ENCODE measurements at regions not wholly inside any gene's neighbourhood (a gene's known extent, or its start where the extent isn't known, plus 50 kb on each side); places are given as distances from the start of the nearest gene placed in this dataset.

DNA sequence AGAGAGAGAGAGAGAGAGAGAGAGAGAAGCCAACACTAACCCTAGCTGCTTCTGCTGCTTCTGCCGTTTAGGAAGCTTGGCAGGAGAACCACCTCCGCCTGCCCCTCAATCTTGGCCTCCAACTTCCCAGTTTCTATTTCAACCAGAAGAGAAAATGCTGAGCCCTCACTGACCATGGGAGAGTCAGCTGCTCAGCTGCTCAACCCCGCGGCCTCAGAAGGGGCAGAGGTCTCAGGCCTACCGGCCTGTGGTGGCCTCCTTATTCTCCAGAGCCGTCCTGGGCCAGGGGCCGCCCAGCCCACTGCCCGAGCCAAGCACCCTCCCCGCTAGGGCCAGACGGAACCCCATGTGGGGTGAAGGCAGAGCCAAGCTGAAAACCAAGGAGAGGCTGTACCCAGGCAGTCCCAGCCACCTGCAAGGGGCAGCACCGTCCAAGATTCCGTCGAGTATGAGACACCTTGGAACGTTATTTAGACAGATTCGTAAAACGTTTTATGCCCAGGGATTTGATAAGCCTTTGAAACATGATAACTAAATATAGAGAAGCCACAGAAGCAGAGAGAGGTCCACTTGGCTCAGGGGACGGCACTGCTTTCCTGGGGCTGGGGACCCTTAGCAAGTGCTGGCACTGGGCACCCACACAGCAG, 116.6 kb downstream of the DLL1 start:
- H3K9me3 ChIP-seq (ENCODE audit: control insufficient read depth in 2 of 2, insufficient read depth in 1 of 2, low read depth in 1 of 2, low read length in 1 of 2): peaks cover 0 to 22% of the 10 kb centered on the region in 2 donors
- H3K4me1 ChIP-seq (ENCODE audit: control insufficient read depth in 3 of 3, insufficient read depth in 2 of 3, low read depth in 1 of 3, low read length in 2 of 3): no peaks in the 10 kb centered on the region
- DNase-seq (no peak), FAIRE-seq (no peak)
- peaks cover 0 to 3% (median 0%) of the 10 kb centered on the region in 3 donors for H3K27me3 ChIP-seq (ENCODE audit: control insufficient read depth in 3 of 3, insufficient read depth in 3 of 3, low read length in 3 of 3)
- no peak overlapping the region for H3K4me3 ChIP-seq (ENCODE audit: low read depth in 1 of 3, low read length in 3 of 3)
- H3K36me3 ChIP-seq (ENCODE audit: control insufficient read depth in 3 of 3, insufficient read depth in 2 of 3, low read depth in 1 of 3, low read length in 3 of 3): no peaks in the 10 kb centered on the region
- H3K27ac ChIP-seq (ENCODE audit: low read depth in 1 of 3, low read length in 2 of 3): peak overlapping the region in 1 of 3 donors; percentile 15
- WGBS, 3 donors: 63 to 73% (median 68%) methylated on average over 17 of the region's 17 CpGs

DNA sequence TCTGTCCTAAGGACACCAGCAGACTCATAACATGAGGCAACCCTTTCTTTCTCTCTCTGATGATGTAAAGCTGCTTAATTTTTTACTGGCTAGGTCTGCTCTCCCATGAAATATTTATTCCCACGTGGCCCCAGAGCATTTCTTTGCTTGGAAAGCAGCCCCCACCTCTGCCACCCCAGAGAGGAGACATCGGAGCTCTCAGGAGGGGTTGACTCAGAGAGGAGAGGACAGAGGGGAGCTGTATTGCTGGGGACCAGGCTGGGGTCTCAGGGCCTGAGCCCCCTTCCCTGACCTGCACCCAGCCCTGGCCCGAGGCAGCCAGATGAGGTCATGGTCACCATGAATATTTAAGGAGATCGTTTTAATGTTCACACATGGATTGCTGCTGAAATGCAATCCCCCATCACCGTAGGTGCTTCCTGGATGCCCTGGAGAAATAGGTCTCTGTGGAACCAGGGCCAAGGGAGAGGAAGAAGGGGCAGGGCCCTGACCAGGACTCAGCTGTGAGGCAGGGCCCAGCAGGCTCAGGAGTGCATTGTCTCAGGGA, 117.5 kb downstream of the DLL1 start:
- DNase-seq (no peak), FAIRE-seq (no peak)
- Histone ChIP-seq H3K27ac (ENCODE audit: low read depth in 1 of 3, low read length in 2 of 3) (no peak overlapping the region), H3K4me3 (ENCODE audit: low read depth in 1 of 3, low read length in 3 of 3) (no peak overlapping the region), H3K36me3 (ENCODE audit: control insufficient read depth in 3 of 3, insufficient read depth in 2 of 3, low read depth in 1 of 3, low read length in 3 of 3) (no peaks in the 10 kb centered on the region), H3K27me3 (ENCODE audit: control insufficient read depth in 3 of 3, insufficient read depth in 3 of 3, low read length in 3 of 3) (peaks cover 0 to 3% (median 0%) of the 10 kb centered on the region in 3 donors), H3K4me1 (ENCODE audit: control insufficient read depth in 3 of 3, insufficient read depth in 2 of 3, low read depth in 1 of 3, low read length in 2 of 3) (no peaks in the 10 kb centered on the region), H3K9me3 (ENCODE audit: control insufficient read depth in 2 of 2, insufficient read depth in 1 of 2, low read depth in 1 of 2, low read length in 1 of 2) (peaks cover 0 to 30% of the 10 kb centered on the region in 2 donors)
- WGBS, 3 donors: 65 to 71% (median 67%) methylated on average over 5 of the region's 5 CpGs

DNA sequence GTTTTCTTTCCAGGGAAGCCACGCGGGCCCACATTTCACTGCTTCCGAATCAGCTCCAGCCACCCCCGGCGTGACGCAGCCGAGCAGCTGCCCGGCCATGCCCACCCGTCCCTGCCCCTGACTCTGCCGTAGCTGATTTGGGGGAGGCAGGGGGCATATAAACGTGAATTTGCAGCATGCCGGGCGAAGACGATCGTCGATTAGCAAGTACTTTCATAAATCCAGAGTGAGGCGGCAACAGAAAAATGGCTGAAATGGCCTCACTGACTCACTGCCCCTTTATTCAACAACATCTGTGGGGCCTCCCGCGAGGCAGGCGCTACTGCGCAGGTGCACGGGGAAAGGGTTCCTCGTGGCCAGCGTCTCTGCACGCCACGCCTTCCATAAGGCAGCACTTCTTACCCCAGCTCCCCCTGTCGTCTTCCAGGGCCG, 118.0 kb downstream of the DLL1 start:
- peaks cover 0 to 36% of the 10 kb centered on the region in 2 donors for H3K9me3 ChIP-seq (ENCODE audit: control insufficient read depth in 2 of 2, insufficient read depth in 1 of 2, low read depth in 1 of 2, low read length in 1 of 2)
- no peak overlapping the region for H3K4me3 ChIP-seq (ENCODE audit: low read depth in 1 of 3, low read length in 3 of 3)
- H3K27ac ChIP-seq (ENCODE audit: low read depth in 1 of 3, low read length in 2 of 3): no peak overlapping the region
- H3K36me3 ChIP-seq (ENCODE audit: control insufficient read depth in 3 of 3, insufficient read depth in 2 of 3, low read depth in 1 of 3, low read length in 3 of 3): no peaks in the 10 kb centered on the region
- H3K4me1 ChIP-seq (ENCODE audit: control insufficient read depth in 3 of 3, insufficient read depth in 2 of 3, low read depth in 1 of 3, low read length in 2 of 3): no peaks in the 10 kb centered on the region
- WGBS, 3 donors: 89 to 95% (median 93%) methylated on average over 28 of the region's 28 CpGs
- FAIRE-seq (no peak), DNase-seq (no peak)
- peaks cover 0 to 3% (median 0%) of the 10 kb centered on the region in 3 donors for H3K27me3 ChIP-seq (ENCODE audit: control insufficient read depth in 3 of 3, insufficient read depth in 3 of 3, low read length in 3 of 3)

DNA sequence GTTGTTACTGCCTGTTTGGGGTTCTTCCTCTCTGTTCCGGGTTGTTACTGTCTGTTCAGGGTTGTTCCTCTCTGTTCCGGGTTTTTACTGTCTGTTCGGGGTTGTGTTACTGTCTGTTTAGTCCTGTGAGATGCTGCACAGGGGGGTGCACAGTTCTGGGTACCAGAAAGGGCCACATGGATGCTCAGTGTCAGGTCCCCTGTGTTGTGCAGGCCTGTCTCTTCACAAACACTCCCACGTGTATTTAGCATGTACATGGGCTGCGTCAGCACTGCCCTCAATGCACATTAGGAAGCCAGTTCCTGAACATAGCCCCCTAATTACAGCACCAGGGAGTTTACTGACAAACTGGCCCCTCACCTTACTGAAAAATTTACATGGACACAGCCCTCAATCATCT, 118.5 kb downstream of the DLL1 start:
- no peaks in the 10 kb centered on the region for H3K36me3 ChIP-seq (ENCODE audit: control insufficient read depth in 3 of 3, insufficient read depth in 2 of 3, low read depth in 1 of 3, low read length in 3 of 3)
- 66 to 72% (median 71%) methylated on average over 5 of the region's 5 CpGs for WGBS, 3 donors

DNA sequence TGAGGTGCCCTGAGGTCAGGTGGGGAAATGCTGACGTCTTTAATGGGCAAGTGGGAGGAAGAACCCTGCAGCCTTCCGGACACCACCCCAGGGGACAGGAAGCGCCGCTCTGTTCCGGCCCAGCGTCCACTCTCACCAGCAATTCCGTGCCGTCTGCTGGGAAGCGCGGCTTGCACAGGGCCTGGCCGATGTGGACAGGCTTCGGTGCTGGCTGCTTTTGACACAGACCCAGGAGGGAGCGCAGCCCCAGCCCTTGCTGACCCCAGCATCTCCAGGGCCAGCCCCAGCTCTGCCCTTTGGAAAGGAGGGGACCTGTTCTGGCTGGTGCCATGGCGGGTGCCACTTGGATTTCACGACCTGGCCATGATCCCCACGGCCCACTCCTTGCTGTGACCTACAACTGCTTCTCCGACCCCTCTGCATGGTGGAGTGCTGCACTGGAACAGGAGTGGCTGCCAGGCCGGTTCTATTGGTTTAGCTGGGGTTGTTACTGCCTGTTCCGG, 123.2 kb downstream of the DLL1 start:
- Histone ChIP-seq H3K36me3 (ENCODE audit: control insufficient read depth in 3 of 3, insufficient read depth in 2 of 3, low read depth in 1 of 3, low read length in 3 of 3) (no peaks in the 10 kb centered on the region), H3K27ac (ENCODE audit: low read depth in 1 of 3, low read length in 2 of 3) (peak overlapping the region in 1 of 3 donors; percentile 21), H3K4me3 (ENCODE audit: low read depth in 1 of 3, low read length in 3 of 3) (no peak overlapping the region), H3K4me1 (ENCODE audit: control insufficient read depth in 3 of 3, insufficient read depth in 2 of 3, low read depth in 1 of 3, low read length in 2 of 3) (no peaks in the 10 kb centered on the region), H3K9me3 (ENCODE audit: control insufficient read depth in 2 of 2, insufficient read depth in 1 of 2, low read depth in 1 of 2, low read length in 1 of 2) (peaks cover 2 to 40% of the 10 kb centered on the region in 2 donors), H3K27me3 (ENCODE audit: control insufficient read depth in 3 of 3, insufficient read depth in 3 of 3, low read length in 3 of 3) (peaks cover 0 to 3% (median 0%) of the 10 kb centered on the region in 3 donors)
- no peak for DNase-seq
- 76 to 86% (median 82%) methylated on average over 19 of the region's 19 CpGs for WGBS, 3 donors
- FAIRE-seq: no peak

More for the DNA sequence above, 118.5 kb downstream of the DLL1 start:
- Histone ChIP-seq H3K9me3 (ENCODE audit: control insufficient read depth in 2 of 2, insufficient read depth in 1 of 2, low read depth in 1 of 2, low read length in 1 of 2) (peaks cover 2 to 40% of the 10 kb centered on the region in 2 donors), H3K4me3 (ENCODE audit: low read depth in 1 of 3, low read length in 3 of 3) (no peak overlapping the region), H3K27me3 (ENCODE audit: control insufficient read depth in 3 of 3, insufficient read depth in 3 of 3, low read length in 3 of 3) (peaks cover 0 to 3% (median 0%) of the 10 kb centered on the region in 3 donors), H3K27ac (ENCODE audit: low read depth in 1 of 3, low read length in 2 of 3) (no peak overlapping the region), H3K4me1 (ENCODE audit: control insufficient read depth in 3 of 3, insufficient read depth in 2 of 3, low read depth in 1 of 3, low read length in 2 of 3) (no peaks in the 10 kb centered on the region)
- DNase-seq (no peak), FAIRE-seq (no peak)

DNA sequence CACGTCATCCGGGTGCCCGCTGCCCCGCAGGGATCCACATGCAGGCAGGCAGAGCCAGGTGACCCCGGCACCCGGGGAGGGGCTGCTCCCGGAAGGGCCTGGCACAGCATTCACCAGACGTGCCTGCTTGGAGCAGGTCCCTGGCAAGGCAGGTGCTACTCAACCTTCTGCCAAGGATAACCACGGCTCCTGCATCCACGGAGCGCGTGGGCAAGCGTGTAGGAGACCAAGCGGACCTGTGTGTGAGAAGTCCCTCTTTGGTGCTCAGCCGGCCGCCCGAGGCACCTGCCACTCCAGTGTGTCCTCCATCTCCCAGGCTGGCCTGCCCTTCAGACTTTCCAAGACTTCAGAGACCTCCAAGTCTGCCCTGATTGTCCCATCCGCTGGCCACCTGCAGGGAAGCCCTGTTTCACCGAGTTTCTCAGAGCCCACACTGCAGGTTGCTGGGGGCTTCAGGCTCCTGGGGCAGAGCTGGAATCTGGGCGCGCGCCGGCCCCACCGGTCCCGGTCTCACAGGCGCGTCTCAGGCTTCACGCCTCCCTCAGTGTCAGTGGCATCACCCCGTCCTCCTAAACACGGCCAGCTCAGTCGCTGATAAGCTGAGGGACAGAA, 124.3 kb downstream of the DLL1 start:
- no peak for FAIRE-seq
- Histone ChIP-seq H3K27ac (ENCODE audit: low read depth in 1 of 3, low read length in 2 of 3) (no peak overlapping the region), H3K9me3 (ENCODE audit: control insufficient read depth in 2 of 2, insufficient read depth in 1 of 2, low read depth in 1 of 2, low read length in 1 of 2) (peaks cover 2 to 40% of the 10 kb centered on the region in 2 donors), H3K4me1 (ENCODE audit: control insufficient read depth in 3 of 3, insufficient read depth in 2 of 3, low read depth in 1 of 3, low read length in 2 of 3) (no peaks in the 10 kb centered on the region), H3K27me3 (ENCODE audit: control insufficient read depth in 3 of 3, insufficient read depth in 3 of 3, low read length in 3 of 3) (no peaks in the 10 kb centered on the region), H3K4me3 (ENCODE audit: low read depth in 1 of 3, low read length in 3 of 3) (no peak overlapping the region), H3K36me3 (ENCODE audit: control insufficient read depth in 3 of 3, insufficient read depth in 2 of 3, low read depth in 1 of 3, low read length in 3 of 3) (no peaks in the 10 kb centered on the region)
- no peak for DNase-seq
- 55 to 87% (median 79%) methylated on average over 31 of the region's 31 CpGs for WGBS, 3 donors

DNA sequence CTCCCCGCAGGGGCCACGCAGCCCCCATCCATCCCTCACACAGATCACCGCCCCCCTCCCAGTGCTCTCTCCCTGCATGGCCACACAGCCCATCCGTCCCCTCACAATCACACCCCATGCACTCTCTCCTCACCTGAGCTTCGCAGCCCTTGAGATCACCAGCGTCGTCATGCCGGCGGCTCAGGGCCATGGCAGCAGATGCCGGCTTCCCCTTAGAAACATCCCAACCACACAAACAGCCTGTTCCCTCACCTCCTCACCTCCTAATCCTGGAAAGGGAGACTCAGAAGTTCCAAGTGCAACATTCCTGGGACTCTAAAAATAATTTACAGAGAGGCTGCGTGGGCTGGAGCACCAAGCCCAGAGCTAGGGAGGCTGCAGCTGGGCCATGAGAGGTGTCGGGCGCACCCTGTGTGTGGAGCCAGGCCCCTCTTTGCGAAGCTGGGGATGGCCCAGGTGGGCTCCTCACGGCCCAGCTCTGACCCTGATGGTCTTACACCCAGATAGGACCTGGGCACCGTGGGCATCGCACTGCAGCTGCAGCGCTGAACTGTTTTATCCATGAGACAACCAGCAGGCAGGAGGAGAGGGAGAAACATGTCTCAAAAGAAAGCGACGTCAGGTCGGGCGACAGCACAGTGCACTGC, 125.3 kb downstream of the DLL1 start:
- WGBS, 3 donors: 79 to 84% (median 83%) methylated on average over 22 of the region's 22 CpGs
- Histone ChIP-seq H3K36me3 (ENCODE audit: control insufficient read depth in 3 of 3, insufficient read depth in 2 of 3, low read depth in 1 of 3, low read length in 3 of 3) (no peaks in the 10 kb centered on the region), H3K27ac (ENCODE audit: low read depth in 1 of 3, low read length in 2 of 3) (peak overlapping the region in 1 of 3 donors; percentile 21), H3K4me1 (ENCODE audit: control insufficient read depth in 3 of 3, insufficient read depth in 2 of 3, low read depth in 1 of 3, low read length in 2 of 3) (no peaks in the 10 kb centered on the region), H3K9me3 (ENCODE audit: control insufficient read depth in 2 of 2, insufficient read depth in 1 of 2, low read depth in 1 of 2, low read length in 1 of 2) (peaks cover 2 to 32% of the 10 kb centered on the region in 2 donors), H3K4me3 (ENCODE audit: low read depth in 1 of 3, low read length in 3 of 3) (no peak overlapping the region), H3K27me3 (ENCODE audit: control insufficient read depth in 3 of 3, insufficient read depth in 3 of 3, low read length in 3 of 3) (no peaks in the 10 kb centered on the region)
- FAIRE-seq (no peak), DNase-seq (no peak)

DNA sequence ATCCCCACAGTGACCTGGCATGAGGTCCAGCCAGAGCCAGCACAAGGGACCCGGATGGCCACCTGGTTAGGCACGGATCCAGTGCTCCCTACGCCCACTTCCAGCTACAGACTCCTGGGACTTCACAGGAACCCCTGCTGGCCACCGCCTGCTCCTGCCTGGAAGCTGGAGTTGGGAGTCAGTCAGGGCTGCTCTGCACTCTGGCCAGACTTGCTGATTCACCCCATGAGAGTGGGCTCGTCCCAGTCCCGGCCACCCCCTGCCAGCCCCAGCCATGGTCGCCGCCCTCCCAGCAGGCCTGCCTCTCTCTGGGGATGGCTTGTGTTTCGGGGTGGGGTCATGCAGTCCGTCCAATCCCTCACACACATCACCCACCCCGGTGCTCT, 125.8 kb downstream of the DLL1 start:
- FAIRE-seq: no peak
- H3K27me3 ChIP-seq (ENCODE audit: control insufficient read depth in 3 of 3, insufficient read depth in 3 of 3, low read length in 3 of 3): no peaks in the 10 kb centered on the region
- H3K4me1 ChIP-seq (ENCODE audit: control insufficient read depth in 3 of 3, insufficient read depth in 2 of 3, low read depth in 1 of 3, low read length in 2 of 3): no peaks in the 10 kb centered on the region
- peaks cover 2 to 28% of the 10 kb centered on the region in 2 donors for H3K9me3 ChIP-seq (ENCODE audit: control insufficient read depth in 2 of 2, insufficient read depth in 1 of 2, low read depth in 1 of 2, low read length in 1 of 2)
- WGBS, 3 donors: 32 to 70% (median 61%) methylated on average over 10 to 11 of the region's 11 CpGs
- DNase-seq: no peak
- no peaks in the 10 kb centered on the region for H3K36me3 ChIP-seq (ENCODE audit: control insufficient read depth in 3 of 3, insufficient read depth in 2 of 3, low read depth in 1 of 3, low read length in 3 of 3)
- no peak overlapping the region for H3K4me3 ChIP-seq (ENCODE audit: low read depth in 1 of 3, low read length in 3 of 3)
- peak overlapping the region in 1 of 3 donors; percentile 42 for H3K27ac ChIP-seq (ENCODE audit: low read depth in 1 of 3, low read length in 2 of 3)

Data from small intestine (tissue), 7 donors.